ENCODE measurements at regions not wholly inside any gene's neighbourhood (a gene's known extent, or its start where the extent isn't known, plus 50 kb on each side); places are given as distances from the start of the nearest gene placed in this dataset.

DNA sequence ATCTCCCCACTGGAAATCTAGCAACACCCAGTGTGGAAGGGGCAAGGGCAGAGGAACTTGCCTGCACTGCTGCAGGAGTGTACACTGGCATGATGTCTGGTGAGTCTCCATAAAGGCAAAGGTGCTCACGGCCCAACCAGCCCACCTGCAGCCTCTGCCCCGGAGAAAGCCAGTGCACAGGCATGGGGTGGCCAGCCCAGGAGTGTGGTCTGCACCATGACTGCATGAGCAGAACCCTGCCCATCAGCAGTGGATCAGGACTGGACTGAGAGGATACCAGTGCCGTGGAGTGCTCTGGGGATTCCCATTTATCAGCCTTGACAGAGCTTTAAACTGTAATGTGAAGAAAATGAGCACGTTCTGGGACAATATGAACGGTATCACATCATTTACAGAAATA, 342.6 kb upstream of the HS6ST1 start:
- TF ChIP-seq, protein P1, sequence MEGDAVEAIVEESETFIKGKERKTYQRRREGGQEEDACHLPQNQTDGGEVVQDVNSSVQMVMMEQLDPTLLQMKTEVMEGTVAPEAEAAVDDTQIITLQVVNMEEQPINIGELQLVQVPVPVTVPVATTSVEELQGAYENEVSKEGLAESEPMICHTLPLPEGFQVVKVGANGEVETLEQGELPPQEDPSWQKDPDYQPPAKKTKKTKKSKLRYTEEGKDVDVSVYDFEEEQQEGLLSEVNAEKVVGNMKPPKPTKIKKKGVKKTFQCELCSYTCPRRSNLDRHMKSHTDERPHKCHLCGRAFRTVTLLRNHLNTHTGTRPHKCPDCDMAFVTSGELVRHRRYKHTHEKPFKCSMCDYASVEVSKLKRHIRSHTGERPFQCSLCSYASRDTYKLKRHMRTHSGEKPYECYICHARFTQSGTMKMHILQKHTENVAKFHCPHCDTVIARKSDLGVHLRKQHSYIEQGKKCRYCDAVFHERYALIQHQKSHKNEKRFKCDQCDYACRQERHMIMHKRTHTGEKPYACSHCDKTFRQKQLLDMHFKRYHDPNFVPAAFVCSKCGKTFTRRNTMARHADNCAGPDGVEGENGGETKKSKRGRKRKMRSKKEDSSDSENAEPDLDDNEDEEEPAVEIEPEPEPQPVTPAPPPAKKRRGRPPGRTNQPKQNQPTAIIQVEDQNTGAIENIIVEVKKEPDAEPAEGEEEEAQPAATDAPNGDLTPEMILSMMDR (IDR thresholded peaks at IDR 0.05; ENCODE audit: poor library complexity), result no peak
- TF ChIP-seq EZH2 (IDR thresholded peaks at IDR 0.05; ENCODE audit: borderline replicate concordance), result no peak
